ENCODE measurements at regions not wholly inside any gene's neighbourhood (a gene's known extent, or its start where the extent isn't known, plus 50 kb on each side); places are given as distances from the start of the nearest gene placed in this dataset.

DNA sequence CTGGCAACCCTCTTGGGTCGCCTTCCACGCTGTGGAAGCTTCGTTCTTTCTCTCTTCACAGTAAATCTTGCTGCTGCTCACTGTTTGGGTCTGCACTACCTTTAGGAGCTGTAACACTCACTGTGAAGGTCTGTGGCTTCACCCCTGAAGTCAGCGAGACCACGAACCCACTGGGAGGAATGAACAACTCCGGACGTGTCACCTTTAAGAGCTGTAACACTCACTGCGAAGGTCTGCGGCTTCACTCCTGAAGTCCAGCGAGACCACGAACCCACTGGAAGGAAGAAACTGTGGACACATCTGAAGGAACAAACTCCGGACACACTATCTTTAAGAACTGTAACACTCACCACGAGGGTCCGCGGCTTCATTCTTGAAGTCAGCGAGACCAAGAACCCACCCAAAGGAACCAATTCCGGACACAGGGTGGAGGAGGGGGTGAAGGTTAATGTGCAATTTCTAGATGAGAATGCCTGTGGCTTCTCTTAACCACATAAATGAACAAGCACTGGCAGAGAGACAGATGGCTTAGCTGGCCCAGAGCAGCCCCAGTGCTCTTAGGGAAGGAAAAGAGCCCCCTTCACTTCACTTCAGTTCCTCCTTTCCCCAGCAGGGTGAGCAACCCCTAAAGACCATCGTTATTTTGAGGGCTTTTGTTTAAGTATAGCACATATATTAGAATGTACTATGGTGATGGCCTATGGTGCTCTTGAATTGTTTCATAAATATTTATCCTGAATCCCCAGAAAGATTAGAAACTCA lies 73.0 kb downstream of the LUZP4 start:
- TF ChIP-seq TARDBP (IDR thresholded peaks at IDR 0.05) = no peak
- no peak for TF ChIP-seq NFRKB (IDR thresholded peaks at IDR 0.05)
- TF ChIP-seq, protein P1, sequence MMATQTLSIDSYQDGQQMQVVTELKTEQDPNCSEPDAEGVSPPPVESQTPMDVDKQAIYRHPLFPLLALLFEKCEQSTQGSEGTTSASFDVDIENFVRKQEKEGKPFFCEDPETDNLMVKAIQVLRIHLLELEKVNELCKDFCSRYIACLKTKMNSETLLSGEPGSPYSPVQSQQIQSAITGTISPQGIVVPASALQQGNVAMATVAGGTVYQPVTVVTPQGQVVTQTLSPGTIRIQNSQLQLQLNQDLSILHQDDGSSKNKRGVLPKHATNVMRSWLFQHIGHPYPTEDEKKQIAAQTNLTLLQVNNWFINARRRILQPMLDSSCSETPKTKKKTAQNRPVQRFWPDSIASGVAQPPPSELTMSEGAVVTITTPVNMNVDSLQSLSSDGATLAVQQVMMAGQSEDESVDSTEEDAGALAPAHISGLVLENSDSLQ (IDR thresholded peaks at IDR 0.05) = no peak
- no peak for TF ChIP-seq ZNF384 (IDR thresholded peaks at IDR 0.05)
- no peak for TF ChIP-seq FOXA1 (IDR thresholded peaks at IDR 0.05)
- no peak for TF ChIP-seq FOXM1 (IDR thresholded peaks at IDR 0.05; ENCODE audit: borderline replicate concordance)
- TF ChIP-seq ARNT (IDR thresholded peaks at IDR 0.05) = no peak
- TF ChIP-seq SP1 (IDR thresholded peaks at IDR 0.05) = no peak
- no peak for TF ChIP-seq SUZ12 (IDR thresholded peaks at IDR 0.05)
- no peak for TF ChIP-seq CTBP1 (IDR thresholded peaks at IDR 0.05; ENCODE audit: borderline replicate concordance)
- no peak for TF ChIP-seq HDGF (IDR thresholded peaks at IDR 0.05; ENCODE audit: borderline replicate concordance)
